MCF 10A (cell line): ENCODE measurements at regions not wholly inside any gene's neighbourhood (a gene's known extent, or its start where the extent isn't known, plus 50 kb on each side); places are given as distances from the start of the nearest gene placed in this dataset.
"Not testable (repeated sequence)": the region's sequence is repeated elsewhere in the genome, so short reads cannot be mapped to it uniquely, and the experiment has no call there.

Source experiments
- BruUV-seq: library from RNA; stranded (reverse); fragments of 400-500 nt; replicated peaks from 2 replicates; lab custom pipeline; 2021; lab: Mats Ljungman, UMichigan
- CTCF ChIA-PET: fragments of 300-600 bp; sonication (Branson Sonifier 250); formaldehyde crosslinking; extraction: SDS; loops from one replicate; lab custom pipeline; 2021; ENCODE audit warnings: antibody characterized with exemption, inconsistent platforms; lab: Yijun Ruan, JAX
- POLR2A ChIA-PET: fragments of 300-600, 350-650 bp; sonication (Branson Sonifier 250); formaldehyde crosslinking; extraction: SDS; loops from one replicate; lab custom pipeline; 2020; ENCODE audit warnings: antibody characterized with exemption, inconsistent platforms; lab: Yijun Ruan, JAX
- DNase-seq: peaks from one replicate; pipeline ENCODE4 v3.0.0-alpha.2; 2018; ENCODE audit not compliant: unreplicated experiment
- H3K27ac Mint-ChIP-seq: one replicate; pipeline ENCODE4 v1.8.0; 2022; ENCODE audit warnings: mild to moderate bottlenecking, low read depth, mixed read lengths; ENCODE audit not compliant: unreplicated experiment
- H3K27me3 Mint-ChIP-seq: one replicate; pipeline ENCODE4 v1.8.0; 2022; ENCODE audit warnings: mixed read lengths; ENCODE audit not compliant: insufficient read depth, unreplicated experiment
- H3K36me3 Mint-ChIP-seq: one replicate; pipeline ENCODE4 v1.8.0; 2022; ENCODE audit warnings: mild to moderate bottlenecking, moderate library complexity, mixed read lengths; ENCODE audit not compliant: insufficient read depth, unreplicated experiment
- H3K4me1 Mint-ChIP-seq: one replicate; pipeline ENCODE4 v1.8.0; 2022; ENCODE audit warnings: mixed read lengths; ENCODE audit not compliant: insufficient read depth, unreplicated experiment
- H3K4me3 Mint-ChIP-seq: one replicate; pipeline ENCODE4 v1.8.0; 2022; ENCODE audit warnings: mild to moderate bottlenecking, moderate library complexity, mixed read lengths; ENCODE audit not compliant: unreplicated experiment
- H3K9me3 Mint-ChIP-seq: one replicate; pipeline ENCODE4 v1.8.0; 2022; ENCODE audit warnings: mixed read lengths; ENCODE audit not compliant: unreplicated experiment
- CTCF ChIP-seq: fragments of 200-600 bp; IDR thresholded peaks from one replicate; pipeline ENCODE4 v1.8.0; 2022; ENCODE audit warnings: antibody characterized with exemption, mild to moderate bottlenecking; ENCODE audit not compliant: unreplicated experiment
- intact Hi-C: fragments of 100-400 bp; cut with micrococcal nuclease; formaldehyde crosslinking; loops from 2 replicates; pipeline ENCODE4 v1.14.1; 2022

GRCh38 chr3:31197941-31198340, 303.5 kb upstream of the GADL1 start:
- no peaks in the 10 kb centered on the region for H3K27me3 Mint-ChIP-seq
- no TSS peak for BruUV-seq
- DNase-seq, result no peak
- H3K36me3 Mint-ChIP-seq, result no peaks in the 10 kb centered on the region
- H3K4me1 Mint-ChIP-seq, result no peaks in the 10 kb centered on the region
- no peak overlapping the region for H3K27ac Mint-ChIP-seq
- TF ChIP-seq CTCF, result no peak
- intact Hi-C loops, result no loop called here
- ChIA-PET CTCF (interaction anchor here (0.6 to 1.3 kb wide), 3 partner anchors 27 to 220 kb away, joined by 3 to 4 read pairs (median 3); no protein-coding TSS in a partner anchor), POLR2A (no interaction called here)
- H3K4me3 Mint-ChIP-seq, result no peak overlapping the region
- no peaks in the 10 kb centered on the region for H3K9me3 Mint-ChIP-seq

GRCh38 chr3:31198890-31199289, 304.4 kb upstream of the GADL1 start:
- no peaks in the 10 kb centered on the region for H3K4me1 Mint-ChIP-seq
- intact Hi-C loops, result no loop called here
- no peak for TF ChIP-seq CTCF
- BruUV-seq, result no TSS peak
- H3K4me3 Mint-ChIP-seq, result no peak overlapping the region
- H3K27me3 Mint-ChIP-seq, result no peaks in the 10 kb centered on the region
- no peaks in the 10 kb centered on the region for H3K9me3 Mint-ChIP-seq
- no peak for DNase-seq
- CTCF ChIA-PET, result no interaction called here
- POLR2A ChIA-PET, result no interaction called here
- no peak overlapping the region for H3K27ac Mint-ChIP-seq
- no peaks in the 10 kb centered on the region for H3K36me3 Mint-ChIP-seq

- no peaks in the 10 kb centered on the region for H3K9me3 Mint-ChIP-seq
- no peak for DNase-seq
Observed at GRCh38 chr3:31203960-31204795, 309.7 kb upstream of the GADL1 start.

GRCh38 chr3:31204796-31205056, 310.3 kb upstream of the GADL1 start:
- H3K9me3 Mint-ChIP-seq, intact Hi-C loops, H3K27me3 Mint-ChIP-seq, H3K4me3 Mint-ChIP-seq, BruUV-seq, POLR2A ChIA-PET, H3K4me1 Mint-ChIP-seq, H3K36me3 Mint-ChIP-seq, DNase-seq, H3K27ac Mint-ChIP-seq: not testable (repeated sequence)
- CTCF ChIA-PET, result interaction anchor here (0.5 to 1.1 kb wide), 2 partner anchors 351 to 1164 kb away, joined by 4 to 5 read pairs; no protein-coding TSS in a partner anchor

More at GRCh38 chr3:31203960-31204795, 309.7 kb upstream of the GADL1 start:
- intact Hi-C loops, result no loop called here
- no peak overlapping the region for H3K27ac Mint-ChIP-seq
- H3K4me3 Mint-ChIP-seq, result no peak overlapping the region
- POLR2A ChIA-PET, result interaction anchor here (1.0 kb wide), 1 partner anchor 54 kb away, joined by 3 read pairs; no protein-coding TSS in a partner anchor
- no peaks in the 10 kb centered on the region for H3K4me1 Mint-ChIP-seq
- CTCF ChIA-PET, result interaction anchor here (0.5 to 0.9 kb wide), 2 partner anchors 136 to 352 kb away, joined by 3 to 5 read pairs; no protein-coding TSS in a partner anchor
- H3K27me3 Mint-ChIP-seq, result no peaks in the 10 kb centered on the region
- TF ChIP-seq CTCF, result no peak
- no TSS peak for BruUV-seq
- H3K36me3 Mint-ChIP-seq, result peaks cover 6% of the 10 kb centered on the region
